HepG2 (cell line): ENCODE measurements at regions not wholly inside any gene's neighbourhood (a gene's known extent, or its start where the extent isn't known, plus 50 kb on each side); places are given as distances from the start of the nearest gene placed in this dataset.

Source experiments
- ATAC-seq: fragments of 200-7000 bp; cut with Tn5 transposase; 3 replicates; pipeline ENCODE4 v1.9.1; 2020; ENCODE audit warnings: mild to moderate bottlenecking, moderate library complexity
- BruUV-seq: library from RNA; stranded (reverse); fragments of 400-500 nt; replicated peaks from 2 replicates; lab custom pipeline; 2021; lab: Mats Ljungman, UMichigan
- CTCF ChIA-PET: fragments of 300-600 bp; formaldehyde crosslinking; extraction: SDS; loops from one replicate; lab custom pipeline; 2021; ENCODE audit warnings: low total read pairs, inconsistent platforms, low intra/inter-chr PET ratio; lab: Yijun Ruan, JAX
- POLR2A ChIA-PET: fragments of 350-600 bp; sonication (Branson Sonifier 250); formaldehyde crosslinking; loops from one replicate; lab custom pipeline; 2020; ENCODE audit warnings: antibody characterized with exemption, inconsistent platforms; lab: Yijun Ruan, JAX
- DNase-seq: peaks from one replicate; pipeline ENCODE4 v3.0.0-alpha.2; 2015; ENCODE audit warnings: low spot score
- FAIRE-seq: peaks from 3 replicates; lab custom pipeline; 2011; peaks lifted over from hg19 to GRCh38; lab: Jason Lieb, UNC
- H2AFZ ChIP-seq: one replicate; pipeline ENCODE4 v1.6.1; 2011; ENCODE audit warnings: low read length, inconsistent platforms
- H3K27ac ChIP-seq: fragments of 300-600 bp; 3 replicates; pipeline ENCODE4 v1.8.0; 2011; ENCODE audit warnings: mixed run types, mild to moderate bottlenecking, mixed read lengths, low read length, inconsistent platforms; ENCODE audit not compliant: insufficient read depth; ENCODE audit errors: extremely low read length
- H3K27me3 ChIP-seq, 2 experiments: fragments of 200-600 bp in 1 of 2; 2 replicates in 1 of 2; 3 replicates in 1 of 2; pipeline versions ENCODE4 v1.6.0 to v1.8.0; 2011; ENCODE audit warnings: low read length in 2 of 2, mild to moderate bottlenecking in 2 of 2, moderate library complexity in 2 of 2, inconsistent platforms in 1 of 2; ENCODE audit not compliant: insufficient read depth in 2 of 2, control insufficient read depth in 1 of 2
- H3K36me3 ChIP-seq, 2 experiments: fragments of 200-600 bp in 1 of 2; replicated peaks in 1 of 2; 2 replicates in 1 of 2; 3 replicates in 1 of 2; pipeline versions ENCODE4 v1.5.1 to v1.8.0; 2011; ENCODE audit warnings: low read length in 2 of 2, inconsistent platforms in 1 of 2; ENCODE audit not compliant: insufficient read depth in 2 of 2, control insufficient read depth in 1 of 2
- H3K4me1 ChIP-seq: 2 replicates; pipeline ENCODE4 v1.5.1; 2012; ENCODE audit warnings: low read length, inconsistent platforms; ENCODE audit not compliant: insufficient read depth
- H3K4me2 ChIP-seq: 2 replicates; pipeline ENCODE4 v1.6.0; 2011; ENCODE audit warnings: low read depth, low read length, inconsistent platforms
- H3K4me3 ChIP-seq, 3 experiments: fragments of 200-600 bp in 1 of 3; sonication (generic), shearing (Covaris generic) in 1 of 3; replicated peaks in 1 of 3; 2 replicates each; pipeline ENCODE4 v1.5.1; 2011 to 2016; ENCODE audit warnings: low read length in 3 of 3, inconsistent platforms in 2 of 3, low read depth in 2 of 3, mild to moderate bottlenecking in 2 of 3, control low read depth in 1 of 3, mixed read lengths in 1 of 3; ENCODE audit not compliant: insufficient read depth in 1 of 3
- H3K79me2 ChIP-seq: one replicate; pipeline ENCODE4 v1.6.1; 2011; ENCODE audit warnings: low read length, inconsistent platforms; ENCODE audit not compliant: insufficient read depth
- H3K9ac ChIP-seq: 2 replicates; pipeline ENCODE4 v1.6.0; 2011; ENCODE audit warnings: mild to moderate bottlenecking, low read depth, low read length, inconsistent platforms; ENCODE audit not compliant: insufficient read depth
- H3K9me3 ChIP-seq: 2 replicates; pipeline ENCODE4 v1.5.1; 2012; ENCODE audit warnings: mild to moderate bottlenecking, low read length
- H4K20me1 ChIP-seq: 2 replicates; pipeline ENCODE4 v1.6.0; 2011; ENCODE audit warnings: inconsistent platforms, mild to moderate bottlenecking, low read length, moderate library complexity; ENCODE audit not compliant: insufficient read depth
- ARNT2 ChIP-seq: sonication (generic); formaldehyde crosslinking; IDR thresholded peaks from 2 replicates; pipeline ENCODE4 v1.8.0; 2022; ENCODE audit warnings: mild to moderate bottlenecking, low read depth, missing genetic modification reagents, moderate library complexity
- BRF2 ChIP-seq: sonication (generic); formaldehyde crosslinking; IDR thresholded peaks from 2 replicates; pipeline ENCODE4 v1.8.1; 2022; ENCODE audit warnings: mild to moderate bottlenecking, missing genetic modification reagents
- CEBPB ChIP-seq: IDR thresholded peaks from 2 replicates; pipeline ENCODE4 v1.6.1; 2011; ENCODE audit warnings: low read depth, low read length, improper control_type of control experiment, borderline replicate concordance
- E2F5 ChIP-seq: sonication (generic); formaldehyde crosslinking; conservative IDR thresholded peaks from 2 replicates; pipeline ENCODE4 v1.4.0; 2020; ENCODE audit warnings: missing genetic modification reagents
- KDM3A ChIP-seq: IDR thresholded peaks from 2 replicates; pipeline ENCODE4 v1.6.1; 2018; ENCODE audit warnings: low read depth, missing compliant biosample characterization
- SAFB2 ChIP-seq: sonication (generic); formaldehyde crosslinking; IDR thresholded peaks from 2 replicates; pipeline ENCODE4 v1.5.1; 2020; ENCODE audit warnings: missing genetic modification reagents, low read depth, mild to moderate bottlenecking, borderline replicate concordance
- SMARCC2 ChIP-seq: fragments of 450-650 bp; IDR thresholded peaks from 2 replicates; pipeline ENCODE4 v1.6.1; 2017; ENCODE audit warnings: antibody characterized with exemption, mild to moderate bottlenecking
- ZFP41 ChIP-seq: sonication (generic); formaldehyde crosslinking; IDR thresholded peaks from 2 replicates; pipeline ENCODE4 v1.4.0; 2020; ENCODE audit warnings: mild to moderate bottlenecking, missing genetic modification reagents, borderline replicate concordance
- ZNF576 ChIP-seq: sonication (generic); formaldehyde crosslinking; IDR thresholded peaks from 2 replicates; pipeline ENCODE4 v1.4.0; 2020; ENCODE audit warnings: mild to moderate bottlenecking, missing genetic modification reagents
- WGBS: methylation state at CpG from one replicate; pipeline ENCODE4 v1.1.6; 2017; ENCODE audit warnings: low lambda C conversion rate; 5-methylcytosine and 5-hydroxymethylcytosine counted together
- in situ Hi-C: cut with HindIII; loops from 2 replicates; pipeline ENCODE4 v1.10.0; 2017; ENCODE audit warnings: low pct_unique_long_range_greater_than_20kb; ENCODE audit not compliant: extremely low pct_ligation_motif_present
- intact Hi-C: fragments of 100-400 bp; cut with micrococcal nuclease; formaldehyde crosslinking; loops from one replicate; pipeline ENCODE4 v1.10.0; 2022; ENCODE audit not compliant: unreplicated experiment

GRCh38 chr1:73783352-73783751, 414.6 kb downstream of the LRRIQ3 start (continued):
- TF ChIP-seq BRF2 (CRISPR knock-in tag) = no peak

- ATAC-seq (no peak), FAIRE-seq (no peak)
- POLR2A ChIA-PET = no interaction called here
- CTCF ChIA-PET = no interaction called here
- TF ChIP-seq CEBPB (no peak), KDM3A (CRISPR knock-in tag) (no peak), ARNT2 (CRISPR knock-in tag) (no peak), SAFB2 (CRISPR knock-in tag) (no peak), ZFP41 (CRISPR knock-in tag) (no peak), SMARCC2 (no peak), E2F5 (CRISPR knock-in tag) (no peak), ZNF576 (no peak)
- TF ChIP-seq, all 625 proteins: peak for 0
- no peaks in the 10 kb centered on the region for H3K79me2 ChIP-seq
- no peak overlapping the region for H2AFZ ChIP-seq
- in situ Hi-C loops (no loop called here), intact Hi-C loops (no loop called here)
- peaks cover 81% of the 10 kb centered on the region for H3K9me3 ChIP-seq
- H3K4me2 ChIP-seq = no peak overlapping the region
- H3K36me3 ChIP-seq = no peaks in the 10 kb centered on the region
- DNase-seq = no peak
- H3K4me1 ChIP-seq = no peaks in the 10 kb centered on the region
- H3K27ac ChIP-seq = no peak overlapping the region
- WGBS = 2% methylated on average over 2 of the region's 2 CpGs
- H3K9ac ChIP-seq = no peak overlapping the region
- no peaks in the 10 kb centered on the region for H3K27me3 ChIP-seq
- H3K4me3 ChIP-seq = no peak overlapping the region
- BruUV-seq = no TSS peak
- no peaks in the 10 kb centered on the region for H4K20me1 ChIP-seq
These were observed 415.1 kb downstream of the LRRIQ3 start for GRCh38 chr1:73782901-73783300.
